Central memory CD8-positive, alpha-beta T cell (primary cell): ENCODE measurements at regions not wholly inside any gene's neighbourhood (a gene's known extent, or its start where the extent isn't known, plus 50 kb on each side); places are given as distances from the start of the nearest gene placed in this dataset.
A peak's percentile ranks its signal among the peaks of the same experiment; 100 is the strongest.

Experiments
- ATAC-seq: fragments of 150-1000 bp; cut with Tn5 transposase; replicated peaks from 2 replicates; pipeline ENCODE4 v1.10.0; 2022; ENCODE audit warnings: mild to moderate bottlenecking, moderate FRiP score, moderate number of reproducible peaks; ENCODE audit not compliant: poor library complexity, severe bottlenecking; ENCODE audit errors: extremely low read depth
- DNase-seq, 2 donors: peaks; one replicate each; pipeline ENCODE4 v3.0.0; 2021; ENCODE audit warnings: low spot score in 2 of 2
- H3K27ac Mint-ChIP-seq: one replicate; pipeline ENCODE4 v1.8.0; 2022; ENCODE audit warnings: low read depth, mild to moderate bottlenecking, moderate library complexity, mixed read lengths
- H3K27me3 Mint-ChIP-seq: one replicate; pipeline ENCODE4 v1.8.0; 2022; ENCODE audit warnings: mixed read lengths
- H3K36me3 Mint-ChIP-seq: one replicate; pipeline ENCODE4 v1.8.0; 2022; ENCODE audit warnings: mild to moderate bottlenecking, moderate library complexity, mixed read lengths; ENCODE audit not compliant: insufficient read depth
- H3K4me1 Mint-ChIP-seq: one replicate; pipeline ENCODE4 v1.8.0; 2022; ENCODE audit warnings: mixed read lengths
- H3K4me3 Mint-ChIP-seq: one replicate; pipeline ENCODE4 v1.8.0; 2022; ENCODE audit warnings: mild to moderate bottlenecking, moderate library complexity, mixed read lengths
- H3K9me3 Mint-ChIP-seq: one replicate; pipeline ENCODE4 v1.8.0; 2022; ENCODE audit warnings: mixed read lengths

DNA sequence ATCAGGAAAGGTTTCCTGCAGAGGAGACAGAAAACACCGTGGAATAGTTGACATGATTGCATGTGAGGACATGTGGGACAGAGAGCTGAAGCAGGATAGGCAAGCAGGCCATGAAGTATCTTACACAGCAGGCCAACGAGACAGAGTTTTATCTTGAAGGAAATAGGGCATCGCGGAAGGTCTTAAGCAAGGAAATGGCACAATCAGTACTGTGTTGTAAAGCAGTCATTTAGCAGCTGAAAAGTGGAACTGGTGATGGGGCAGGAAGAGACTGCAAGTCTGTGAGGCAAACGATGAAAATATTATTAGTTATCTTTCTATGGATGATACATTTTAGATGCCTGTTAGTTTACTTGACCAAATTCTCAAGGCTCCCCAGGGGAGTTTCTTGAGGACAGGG lies 535.1 kb downstream of the SOX2 start:
- ATAC-seq, result no peak
- no peak overlapping the region for H3K27ac Mint-ChIP-seq
- no peaks in the 10 kb centered on the region for H3K36me3 Mint-ChIP-seq
- no peaks in the 10 kb centered on the region for H3K27me3 Mint-ChIP-seq
- no peak for DNase-seq
- H3K4me1 Mint-ChIP-seq, result no peaks in the 10 kb centered on the region
- no peak overlapping the region for H3K4me3 Mint-ChIP-seq
- peaks cover 6% of the 10 kb centered on the region for H3K9me3 Mint-ChIP-seq

DNA sequence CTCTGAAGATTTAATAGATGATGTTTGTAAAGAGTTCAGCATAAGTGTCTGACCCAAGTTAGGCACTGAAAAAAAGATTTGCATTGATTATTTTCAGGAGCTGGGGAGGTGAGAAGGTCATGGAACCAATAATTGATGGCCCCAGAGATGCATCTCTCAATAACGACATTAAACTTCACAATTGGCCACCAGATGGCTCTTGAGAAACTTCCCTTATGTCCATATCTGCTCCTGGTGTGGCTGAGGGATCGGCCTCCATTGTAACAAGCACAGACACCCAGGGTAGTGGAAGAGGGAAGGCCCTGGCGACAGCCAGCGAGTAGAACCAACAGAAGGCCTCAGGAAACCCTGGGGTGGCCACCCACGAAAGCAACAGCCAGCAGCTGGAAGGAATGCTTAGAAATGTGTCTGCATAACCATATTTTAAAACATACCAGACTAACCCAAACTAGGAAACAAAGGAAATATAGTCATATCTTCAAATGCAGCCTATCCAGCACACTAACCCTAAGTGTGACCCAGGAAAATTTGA lies 536.7 kb downstream of the SOX2 start:
- H3K36me3 Mint-ChIP-seq, result no peaks in the 10 kb centered on the region
- no peaks in the 10 kb centered on the region for H3K27me3 Mint-ChIP-seq
- DNase-seq (no peak), ATAC-seq (no peak)
- peaks cover 6% of the 10 kb centered on the region for H3K9me3 Mint-ChIP-seq
- H3K27ac Mint-ChIP-seq, result no peak overlapping the region
- H3K4me3 Mint-ChIP-seq, result no peak overlapping the region
- H3K4me1 Mint-ChIP-seq, result no peaks in the 10 kb centered on the region

DNA sequence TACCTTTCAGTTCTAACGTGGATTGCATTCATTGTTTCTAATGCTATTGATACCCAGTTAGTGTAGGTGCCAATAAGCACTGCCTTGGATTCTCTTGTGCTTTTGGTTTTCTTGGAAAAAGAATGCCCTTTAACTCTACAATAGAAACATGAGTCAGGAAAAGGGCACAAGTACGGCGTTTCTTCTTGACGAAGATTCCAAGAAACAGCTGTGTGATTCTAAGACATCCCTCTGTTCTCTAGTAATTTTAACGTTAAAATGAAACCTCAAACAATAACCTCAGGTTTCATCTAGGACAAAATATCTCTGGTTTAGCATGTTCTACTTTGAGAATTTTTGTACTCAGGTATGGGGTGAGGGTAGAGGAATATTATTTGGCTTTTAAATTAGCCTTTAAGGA lies 540.5 kb upstream of the ATP11B start:
- no peak overlapping the region for H3K4me3 Mint-ChIP-seq
- H3K27ac Mint-ChIP-seq, result no peak overlapping the region
- H3K27me3 Mint-ChIP-seq, result no peaks in the 10 kb centered on the region
- no peaks in the 10 kb centered on the region for H3K36me3 Mint-ChIP-seq
- ATAC-seq (no peak), DNase-seq (no peak)
- H3K4me1 Mint-ChIP-seq, result no peaks in the 10 kb centered on the region
- no peaks in the 10 kb centered on the region for H3K9me3 Mint-ChIP-seq

DNA sequence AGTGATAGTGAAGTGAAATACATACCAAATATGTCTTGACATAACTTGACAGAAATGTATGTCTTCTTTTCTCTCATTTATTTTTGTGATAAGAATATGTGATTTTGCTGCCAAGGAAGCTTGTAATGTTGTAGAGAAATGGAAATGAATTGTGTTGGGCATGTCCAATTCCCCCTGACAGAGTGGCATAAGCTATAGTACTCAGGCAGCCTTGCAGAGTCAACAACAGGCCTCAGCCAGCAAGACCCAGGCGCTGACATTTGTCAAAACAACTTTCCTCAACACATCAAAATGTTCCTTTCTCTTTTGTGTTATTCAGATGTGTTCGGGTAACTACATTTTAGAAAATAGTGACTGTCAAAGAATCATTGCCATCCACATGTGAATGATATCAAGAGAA lies 538.1 kb upstream of the ATP11B start:
- no peak for DNase-seq
- no peaks in the 10 kb centered on the region for H3K36me3 Mint-ChIP-seq
- H3K27me3 Mint-ChIP-seq, result no peaks in the 10 kb centered on the region
- ATAC-seq, result no peak
- H3K4me3 Mint-ChIP-seq, result no peak overlapping the region
- no peak overlapping the region for H3K27ac Mint-ChIP-seq
- no peaks in the 10 kb centered on the region for H3K4me1 Mint-ChIP-seq
- no peaks in the 10 kb centered on the region for H3K9me3 Mint-ChIP-seq

DNA sequence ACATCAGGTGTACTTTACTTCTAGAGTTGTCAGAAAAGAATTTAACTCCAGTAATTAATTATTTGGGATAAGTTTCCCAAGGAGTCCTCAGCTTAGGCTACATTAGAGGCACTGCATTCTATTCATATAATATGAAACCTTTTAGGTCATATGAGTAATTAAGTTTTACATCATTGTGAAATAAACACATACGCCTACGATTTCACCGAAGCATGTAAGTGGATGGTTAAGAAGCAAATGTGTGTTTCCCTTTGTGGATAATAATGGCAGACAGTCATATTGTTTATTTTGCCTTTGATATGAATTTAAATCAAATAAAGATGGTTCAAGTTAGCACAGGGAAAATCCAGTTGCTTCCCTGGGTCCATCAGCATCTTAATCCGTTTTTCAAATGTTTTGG lies 535.9 kb upstream of the ATP11B start:
- DNase-seq (no peak), ATAC-seq (no peak)
- Mint-ChIP-seq H3K4me1 (no peaks in the 10 kb centered on the region), H3K9me3 (no peaks in the 10 kb centered on the region), H3K36me3 (no peaks in the 10 kb centered on the region), H3K4me3 (no peak overlapping the region), H3K27ac (no peak overlapping the region), H3K27me3 (no peaks in the 10 kb centered on the region)

DNA sequence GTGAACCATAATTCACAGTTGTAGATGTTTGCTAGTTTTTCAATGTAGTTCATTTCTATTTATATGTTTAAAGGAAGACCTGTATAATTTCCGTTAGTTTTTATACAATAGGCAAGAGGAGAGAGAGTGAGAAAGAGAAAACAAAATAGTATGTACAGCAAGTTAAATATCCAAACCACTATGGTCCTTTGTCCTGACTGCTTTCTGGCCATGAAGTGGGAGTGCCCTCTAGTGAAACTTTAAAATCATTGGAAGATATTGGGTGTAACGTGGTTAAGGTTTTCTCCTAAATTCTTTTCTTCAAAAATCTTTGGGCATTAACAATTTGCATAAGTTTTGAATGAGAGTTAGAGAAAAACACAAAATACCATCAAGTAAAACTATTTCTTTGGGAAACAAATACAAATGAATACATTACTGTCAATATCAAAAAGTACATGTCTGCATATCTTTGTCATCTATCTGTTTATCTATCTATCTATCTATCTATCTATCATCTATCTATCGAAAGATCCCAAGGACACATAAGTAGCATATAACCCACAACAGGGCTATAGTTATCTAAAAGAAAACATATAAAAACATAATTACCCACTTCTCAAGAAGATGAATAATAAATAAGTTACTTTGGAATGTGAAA lies 534.6 kb upstream of the ATP11B start:
- Mint-ChIP-seq H3K9me3 (no peaks in the 10 kb centered on the region), H3K4me1 (no peaks in the 10 kb centered on the region), H3K36me3 (no peaks in the 10 kb centered on the region), H3K27ac (peak overlapping the region; percentile 56), H3K4me3 (no peak overlapping the region), H3K27me3 (no peaks in the 10 kb centered on the region)
- no peak for DNase-seq
- no peak for ATAC-seq

DNA sequence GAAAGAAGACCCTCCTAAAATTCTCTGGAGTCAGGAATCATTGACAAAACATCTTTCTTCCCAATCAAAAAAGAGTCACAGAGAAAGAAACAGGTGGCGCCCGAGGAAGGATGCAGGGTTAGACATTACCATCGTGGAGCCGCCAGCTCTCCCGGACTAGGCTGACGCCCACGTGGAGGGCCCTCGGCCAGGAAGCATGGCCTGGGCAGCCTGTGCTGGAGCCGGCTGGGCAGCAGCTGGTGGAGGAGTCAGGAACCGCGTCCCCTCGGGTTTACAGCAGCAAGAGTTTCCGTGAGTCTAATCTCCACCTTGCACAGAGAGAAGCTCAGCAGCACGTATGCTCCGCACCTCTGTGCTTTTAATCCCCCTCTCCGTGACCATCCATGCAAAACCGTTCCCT lies 533.7 kb upstream of the ATP11B start:
- no peaks in the 10 kb centered on the region for H3K9me3 Mint-ChIP-seq
- no peak for DNase-seq
- no peaks in the 10 kb centered on the region for H3K27me3 Mint-ChIP-seq
- no peak overlapping the region for H3K27ac Mint-ChIP-seq
- ATAC-seq, result no peak
- no peaks in the 10 kb centered on the region for H3K36me3 Mint-ChIP-seq
- no peaks in the 10 kb centered on the region for H3K4me1 Mint-ChIP-seq
- no peak overlapping the region for H3K4me3 Mint-ChIP-seq

DNA sequence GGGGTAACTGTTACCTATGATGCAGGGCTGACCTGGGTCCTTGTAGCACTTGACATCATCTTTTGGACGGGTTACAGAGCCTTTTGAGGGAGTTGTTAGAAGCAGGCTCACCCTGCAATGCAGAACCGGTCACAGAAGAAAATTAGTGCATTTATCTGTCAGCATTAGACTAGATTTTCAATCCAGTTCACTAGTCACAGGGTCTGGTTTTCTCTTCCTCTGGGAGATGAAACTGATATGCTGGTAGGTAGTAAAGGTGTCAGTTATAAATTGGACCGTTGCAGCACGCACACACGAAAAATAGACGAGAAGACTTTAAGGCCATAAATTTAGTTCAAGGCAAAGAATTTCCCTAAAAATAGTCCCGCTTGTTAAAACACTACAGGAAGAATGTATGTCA lies 532.3 kb upstream of the ATP11B start:
- Mint-ChIP-seq H3K36me3 (peaks cover 2% of the 10 kb centered on the region), H3K9me3 (no peaks in the 10 kb centered on the region), H3K27ac (no peak overlapping the region), H3K4me1 (no peaks in the 10 kb centered on the region), H3K4me3 (no peak overlapping the region), H3K27me3 (no peaks in the 10 kb centered on the region)
- ATAC-seq, result no peak
- DNase-seq, result no peak

DNA sequence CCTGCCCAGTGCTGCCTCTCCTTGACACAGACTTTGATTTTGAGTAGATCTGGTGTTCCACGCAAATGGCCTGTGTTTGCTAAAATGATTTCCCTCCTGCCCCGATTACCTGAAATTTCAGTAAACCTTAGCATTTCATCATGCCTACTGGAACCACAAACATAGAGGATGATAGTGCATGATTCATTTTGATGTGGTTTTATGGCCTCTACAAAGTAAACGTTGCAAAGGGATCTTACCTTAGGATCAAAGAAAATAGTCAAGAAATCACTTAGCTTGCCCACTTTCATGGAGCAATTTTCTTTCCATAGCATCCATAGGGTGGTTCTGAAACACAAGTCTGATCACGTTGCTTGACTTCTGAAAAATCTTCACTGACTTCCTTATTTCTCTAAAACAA lies 524.6 kb upstream of the ATP11B start:
- H3K36me3 Mint-ChIP-seq, result peaks cover 3% of the 10 kb centered on the region
- no peaks in the 10 kb centered on the region for H3K9me3 Mint-ChIP-seq
- no peak overlapping the region for H3K4me3 Mint-ChIP-seq
- H3K27me3 Mint-ChIP-seq, result no peaks in the 10 kb centered on the region
- H3K27ac Mint-ChIP-seq, result no peak overlapping the region
- ATAC-seq (no peak), DNase-seq (no peak)
- H3K4me1 Mint-ChIP-seq, result no peaks in the 10 kb centered on the region

DNA sequence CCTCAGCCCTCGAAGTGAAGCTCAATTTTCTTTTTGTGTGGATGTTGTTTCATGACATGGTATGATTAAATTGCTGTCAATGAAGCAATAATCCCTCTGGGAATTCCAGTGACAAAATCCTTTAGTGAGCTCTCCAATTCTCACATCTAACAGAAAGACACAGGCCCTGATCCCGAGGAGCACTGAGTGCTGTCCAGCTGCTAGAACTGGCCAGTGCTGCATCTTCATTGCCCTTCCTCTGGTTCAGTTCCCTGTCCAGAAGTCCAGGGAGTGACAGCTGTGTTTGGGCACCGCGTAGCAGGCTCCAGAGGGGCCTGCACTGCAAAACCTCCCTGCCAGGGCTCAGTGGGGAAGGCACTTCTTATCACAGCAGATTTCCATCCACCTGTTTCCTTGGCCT lies 516.8 kb upstream of the ATP11B start:
- H3K9me3 Mint-ChIP-seq, result no peaks in the 10 kb centered on the region
- ATAC-seq, result no peak
- peaks cover 1% of the 10 kb centered on the region for H3K36me3 Mint-ChIP-seq
- H3K27me3 Mint-ChIP-seq, result no peaks in the 10 kb centered on the region
- no peak overlapping the region for H3K4me3 Mint-ChIP-seq
- H3K27ac Mint-ChIP-seq, result no peak overlapping the region
- H3K4me1 Mint-ChIP-seq, result no peaks in the 10 kb centered on the region
- DNase-seq, result no peak

DNA sequence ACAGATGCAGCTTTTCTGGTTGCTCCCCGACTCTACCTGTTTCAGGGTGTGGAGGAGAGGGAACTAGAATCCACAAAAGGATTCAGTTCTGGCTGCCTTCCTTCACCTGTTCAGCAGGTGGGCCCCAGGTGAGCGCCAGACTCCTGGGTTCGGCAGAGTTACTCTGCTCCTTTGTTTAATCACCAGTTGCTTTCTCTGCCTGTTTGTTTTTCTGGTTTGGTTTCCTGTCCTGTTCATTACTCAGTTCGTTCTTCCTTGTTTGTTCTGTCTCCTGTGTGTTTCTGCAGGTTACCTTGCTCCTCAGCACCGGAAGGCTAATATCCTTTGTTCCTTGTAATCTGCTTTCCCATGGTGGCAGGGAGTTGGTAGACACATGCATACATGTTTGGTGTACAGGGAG lies 508.5 kb upstream of the ATP11B start:
- Mint-ChIP-seq H3K27me3 (no peaks in the 10 kb centered on the region), H3K9me3 (no peaks in the 10 kb centered on the region), H3K27ac (no peak overlapping the region), H3K4me1 (no peaks in the 10 kb centered on the region), H3K4me3 (no peak overlapping the region), H3K36me3 (no peaks in the 10 kb centered on the region)
- ATAC-seq (no peak), DNase-seq (no peak)

DNA sequence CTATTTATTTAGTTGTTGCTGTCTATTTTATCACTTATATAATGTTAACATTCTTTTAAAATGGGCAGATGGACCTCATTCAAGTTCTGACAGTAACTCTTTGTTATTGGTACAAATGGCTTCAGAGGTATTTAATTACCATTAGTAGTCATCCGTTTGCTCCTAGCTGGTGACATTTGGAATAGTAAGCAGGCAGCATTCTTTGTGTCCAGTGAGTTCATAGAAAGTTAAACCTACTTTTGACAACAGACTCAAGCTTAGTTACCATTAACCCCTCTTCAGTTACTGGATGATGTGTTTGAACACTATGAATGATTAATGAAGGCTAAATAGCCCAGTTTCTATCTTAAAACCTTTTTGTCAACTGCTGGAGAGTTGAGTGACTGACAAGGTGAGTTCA lies 500.7 kb upstream of the ATP11B start:
- Mint-ChIP-seq H3K4me3 (no peak overlapping the region), H3K36me3 (no peaks in the 10 kb centered on the region), H3K4me1 (no peaks in the 10 kb centered on the region), H3K27me3 (no peaks in the 10 kb centered on the region), H3K9me3 (peaks cover 13% of the 10 kb centered on the region), H3K27ac (no peak overlapping the region)
- ATAC-seq (no peak), DNase-seq (no peak)

DNA sequence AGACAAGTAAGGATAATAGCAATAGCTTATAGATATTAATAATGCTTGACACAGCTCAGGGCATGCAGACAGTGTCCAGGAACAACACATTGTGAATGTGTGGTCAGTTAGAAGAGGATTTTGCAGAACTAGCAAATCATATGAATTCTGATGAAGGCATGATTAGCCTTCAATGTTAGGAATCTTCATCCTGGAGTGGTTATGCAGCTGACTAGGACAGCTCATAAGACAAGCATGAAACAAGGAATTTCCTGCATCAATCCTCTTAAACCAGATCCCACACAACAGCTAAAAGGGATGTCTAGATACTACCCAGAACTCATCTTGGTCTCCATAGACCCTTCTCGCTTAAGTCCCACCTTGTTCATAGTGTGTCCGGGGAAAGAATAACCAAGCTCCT lies 499.0 kb upstream of the ATP11B start:
- Mint-ChIP-seq H3K36me3 (no peaks in the 10 kb centered on the region), H3K4me3 (no peak overlapping the region), H3K9me3 (peaks cover 17% of the 10 kb centered on the region), H3K27ac (no peak overlapping the region), H3K4me1 (no peaks in the 10 kb centered on the region), H3K27me3 (no peaks in the 10 kb centered on the region)
- ATAC-seq (no peak), DNase-seq (no peak)

DNA sequence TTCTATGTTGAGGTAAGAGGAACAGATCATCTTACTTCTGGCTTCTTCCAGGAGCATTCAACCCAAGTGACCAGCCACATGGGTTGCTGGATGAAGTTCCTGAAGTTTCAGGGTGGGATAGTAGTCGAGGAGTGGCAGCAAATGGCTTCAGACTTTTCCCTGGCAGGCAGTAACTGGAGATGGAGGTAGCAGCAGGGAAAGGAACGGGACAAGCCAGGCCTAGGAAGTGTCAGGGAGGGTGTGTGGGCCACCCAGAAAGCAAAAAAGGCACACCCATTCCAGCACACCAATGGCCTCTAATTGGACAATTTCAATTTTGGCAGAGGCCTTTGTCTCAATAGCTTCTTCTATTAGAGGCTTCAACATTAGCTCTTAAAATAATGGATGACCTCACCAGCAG lies 498.6 kb upstream of the ATP11B start:
- Mint-ChIP-seq H3K9me3 (peaks cover 17% of the 10 kb centered on the region), H3K27me3 (no peaks in the 10 kb centered on the region), H3K4me3 (no peak overlapping the region), H3K4me1 (no peaks in the 10 kb centered on the region), H3K27ac (no peak overlapping the region), H3K36me3 (no peaks in the 10 kb centered on the region)
- ATAC-seq, result no peak
- DNase-seq, result no peak
